NCI-H187 (cell line): ENCODE measurements at regions not wholly inside any gene's neighbourhood (a gene's known extent, or its start where the extent isn't known, plus 50 kb on each side); places are given as distances from the start of the nearest gene placed in this dataset.

ENCODE experiments used
- DNase-seq, 2 experiments: peaks; one replicate each; lab custom pipeline; 2025; lab: John Stamatoyannopoulos, UW

DNA sequence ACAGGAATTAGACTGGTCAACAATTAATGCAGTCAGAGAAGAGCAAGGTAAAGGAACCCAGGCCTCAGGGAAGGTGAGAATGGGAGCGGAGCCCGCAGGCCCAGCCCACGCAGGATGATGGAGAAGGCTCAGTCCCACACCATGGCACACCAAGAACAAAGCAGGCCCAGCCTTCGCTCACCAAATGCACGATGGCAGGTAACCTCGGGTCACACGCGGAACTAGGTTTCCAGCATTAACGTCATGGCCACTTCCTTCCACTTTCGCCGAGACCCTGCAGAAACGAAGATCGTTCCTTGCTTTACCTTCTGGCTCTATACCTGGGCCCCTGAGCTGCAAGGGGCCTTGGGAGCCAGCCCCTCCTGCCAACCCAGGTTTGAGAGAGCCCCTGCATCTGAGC is 240.2 kb upstream of the C1orf174 start:
- DNase-seq, result no peak

DNA sequence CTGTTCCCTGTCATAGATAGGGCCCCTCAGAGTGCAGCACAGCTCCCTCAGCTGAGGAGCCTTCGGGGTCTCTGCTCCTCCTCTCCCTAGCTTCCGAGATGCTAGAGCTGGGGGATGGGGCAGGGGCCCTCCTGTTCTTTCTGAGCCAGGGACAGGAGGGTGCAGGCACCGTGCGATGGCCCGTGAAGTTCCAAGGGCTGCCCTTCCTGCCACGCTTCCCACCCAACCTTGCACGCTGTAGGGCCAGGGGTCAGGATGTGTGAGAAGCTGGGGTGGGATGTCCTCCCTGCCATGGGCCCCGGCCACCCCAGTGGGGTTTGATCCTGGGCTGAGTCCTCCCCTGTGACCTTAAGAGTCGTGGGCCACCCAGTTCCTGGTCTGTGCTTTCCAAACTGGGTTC is 240.7 kb upstream of the C1orf174 start:
- DNase-seq, result no peak

DNA sequence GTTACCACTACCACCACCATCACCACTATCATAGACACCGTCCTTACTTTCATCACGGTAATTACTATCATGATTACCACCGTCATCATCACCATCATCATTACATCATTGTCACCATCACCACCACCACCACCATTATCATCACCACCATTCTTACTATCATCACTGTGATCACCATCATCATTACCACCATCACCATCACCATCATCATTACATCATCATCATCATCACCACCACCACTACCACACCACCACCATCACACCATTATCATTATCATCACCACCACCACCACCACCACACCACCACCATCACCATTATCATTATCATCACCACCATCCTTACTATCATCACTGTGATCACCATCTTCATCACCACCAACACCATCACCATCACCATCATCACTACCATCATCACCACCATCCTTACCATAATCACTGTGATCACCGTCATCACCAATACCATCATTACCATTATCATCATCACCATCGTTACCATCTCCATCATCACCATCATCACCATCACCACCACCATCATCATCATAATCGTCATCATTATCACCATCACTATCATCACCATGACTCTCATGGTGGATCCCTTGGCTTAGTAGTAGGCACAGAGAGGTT is 244.4 kb upstream of the C1orf174 start:
- no peak for DNase-seq

DNA sequence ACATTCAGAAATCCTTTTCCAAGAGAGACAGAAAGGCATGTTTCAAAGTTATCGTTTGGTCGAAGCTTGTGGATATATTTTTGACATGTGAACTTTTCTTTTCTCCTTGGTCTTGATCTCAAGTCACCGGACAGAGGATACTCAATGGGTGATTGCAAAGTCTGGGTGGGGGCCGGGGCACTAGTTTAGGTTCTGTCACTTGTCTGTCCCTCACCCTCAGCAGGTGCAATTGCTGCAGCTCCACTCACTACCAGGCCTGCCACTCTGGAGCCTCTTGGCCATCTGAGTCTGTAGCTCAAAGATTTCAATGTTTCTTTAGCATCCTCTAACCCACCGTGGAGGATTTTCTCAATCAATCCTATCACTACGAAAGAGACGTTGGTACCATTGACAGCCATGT is 246.0 kb upstream of the C1orf174 start:
- DNase-seq, result no peak

DNA sequence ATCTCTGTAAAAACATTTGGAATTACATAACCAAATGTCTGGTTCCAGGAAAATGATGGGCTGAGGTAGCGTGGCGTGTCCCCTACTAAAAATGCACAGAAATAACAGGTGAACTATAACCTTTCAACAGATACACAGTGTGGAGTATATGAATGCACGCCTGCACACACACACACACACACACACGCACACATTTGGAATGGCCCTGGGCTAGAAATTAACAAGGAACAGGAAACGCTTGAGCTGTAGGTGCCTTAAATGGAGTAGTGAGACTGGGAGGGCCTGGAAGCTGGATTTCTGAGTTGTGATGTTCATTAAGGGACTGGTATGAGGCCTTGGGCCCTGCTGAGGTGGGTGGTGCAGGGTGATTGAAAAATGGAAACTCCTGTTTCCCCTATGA is 246.5 kb upstream of the C1orf174 start:
- DNase-seq, result no peak

DNA sequence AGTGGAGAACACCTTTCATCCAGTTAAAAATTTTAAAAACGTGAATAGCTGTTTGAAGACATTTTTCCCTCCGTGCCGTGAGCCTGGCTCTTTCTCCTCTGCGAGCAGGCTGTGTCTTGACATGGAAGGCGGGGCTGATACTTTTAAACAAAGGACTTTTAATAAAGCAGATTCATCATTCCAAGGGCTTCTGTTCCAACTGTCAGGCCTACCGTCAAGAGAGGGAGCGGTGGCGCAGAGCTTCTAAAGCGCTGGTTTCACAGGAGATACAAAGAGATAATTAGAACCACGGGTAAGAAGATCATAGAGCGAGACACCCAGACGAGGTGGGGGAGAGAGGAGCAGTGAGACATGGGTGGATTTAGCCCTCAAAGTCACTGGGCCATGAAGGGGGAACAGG is 247.4 kb upstream of the C1orf174 start:
- no peak for DNase-seq

DNA sequence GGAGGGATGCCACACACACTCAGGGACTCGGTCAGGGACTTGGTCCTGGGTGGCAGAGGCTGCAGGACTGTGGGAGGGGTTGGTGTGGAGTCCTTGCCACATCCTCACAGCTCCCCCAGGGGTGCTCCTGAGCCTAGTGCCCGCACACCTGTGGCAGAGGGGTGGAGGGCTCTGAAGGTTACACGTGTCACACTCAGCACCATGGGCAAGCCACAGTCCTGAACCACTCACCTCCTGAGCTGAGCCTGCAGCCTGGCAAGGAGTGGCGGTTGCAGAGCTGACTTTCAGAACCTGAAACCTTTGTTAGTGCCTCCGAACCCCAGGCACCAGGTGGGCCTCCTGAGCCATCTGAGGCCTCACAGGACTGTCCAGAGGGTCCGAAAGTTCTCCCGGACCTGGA is 249.2 kb upstream of the C1orf174 start:
- DNase-seq, result no peak

DNA sequence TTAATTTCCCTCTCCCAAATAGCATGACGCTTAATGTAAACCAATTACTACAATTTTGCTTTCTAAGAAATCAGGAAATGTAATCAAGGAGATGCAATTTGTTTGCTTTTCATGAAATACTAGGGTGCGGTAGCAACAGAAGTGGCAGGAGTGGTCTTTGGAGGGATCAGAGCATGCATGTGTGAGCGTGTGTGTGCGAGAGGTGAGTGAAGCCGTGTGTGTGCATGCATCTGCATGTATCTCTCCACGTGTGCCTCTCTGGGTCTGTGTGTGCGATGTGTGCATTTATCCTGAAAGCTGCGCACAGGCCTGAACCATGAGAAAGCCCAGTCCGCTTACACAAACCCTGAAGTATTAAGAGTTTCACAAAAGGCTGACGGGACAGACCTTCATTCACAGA is 249.8 kb upstream of the C1orf174 start:
- no peak for DNase-seq

DNA sequence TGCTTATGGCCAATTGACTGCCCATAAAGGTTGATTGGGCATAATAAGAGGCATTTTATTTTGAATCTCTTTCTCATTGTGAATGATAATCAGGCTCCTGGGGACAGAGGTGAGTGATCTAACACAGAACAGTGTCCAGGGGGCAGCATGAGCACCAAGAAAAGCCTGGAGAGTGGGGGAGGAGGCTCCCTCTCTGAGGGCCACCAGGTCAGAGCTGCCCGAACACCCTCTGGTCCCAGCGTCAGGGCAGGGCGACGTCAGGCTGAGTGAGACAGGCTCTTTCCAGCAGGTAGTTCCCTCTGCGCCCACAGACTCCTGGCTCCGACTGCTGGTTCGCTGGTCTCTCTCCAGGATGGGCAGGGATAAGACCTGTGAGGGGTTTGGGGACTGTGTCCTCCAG is 250.2 kb upstream of the C1orf174 start:
- DNase-seq, result no peak

DNA sequence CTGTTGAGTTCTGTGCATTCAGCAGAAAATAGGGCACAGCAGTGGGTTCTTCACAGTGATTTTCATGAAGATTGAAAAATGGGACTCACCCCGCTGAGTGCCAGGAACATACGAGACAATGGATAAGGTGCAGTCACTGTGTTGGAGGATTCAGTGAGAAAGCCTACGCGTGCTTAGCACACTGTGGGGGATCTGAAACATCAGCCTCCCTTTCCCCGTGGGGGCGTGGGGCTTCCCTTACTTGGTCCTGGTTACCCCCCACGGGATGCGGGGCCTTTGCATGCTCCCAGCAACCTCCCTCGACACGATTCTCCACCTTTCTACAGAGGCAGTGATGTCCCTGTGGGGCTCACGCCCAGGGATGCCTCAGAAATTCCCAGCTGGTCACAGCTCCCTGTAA is 252.2 kb upstream of the C1orf174 start:
- no peak for DNase-seq

DNA sequence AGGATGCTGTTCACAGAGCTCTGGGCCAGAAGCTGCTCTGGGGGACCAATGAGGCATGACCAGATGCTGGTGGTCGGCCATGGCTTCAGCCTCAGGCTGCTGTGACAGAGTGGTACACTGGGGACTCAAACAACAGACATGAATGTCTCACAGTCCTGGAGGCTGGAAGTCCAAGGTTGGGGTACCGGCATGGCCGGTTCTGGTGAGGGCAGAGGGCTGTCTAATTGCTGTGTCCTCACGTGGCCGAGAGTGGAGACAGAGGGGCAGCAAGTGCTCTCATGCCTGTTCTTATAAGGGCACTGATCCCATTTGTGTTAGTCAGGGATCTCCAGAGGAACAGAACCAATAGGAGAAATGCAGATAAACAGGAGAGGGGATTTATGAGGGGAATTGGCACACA is 253.5 kb upstream of the C1orf174 start:
- DNase-seq, result no peak

DNA sequence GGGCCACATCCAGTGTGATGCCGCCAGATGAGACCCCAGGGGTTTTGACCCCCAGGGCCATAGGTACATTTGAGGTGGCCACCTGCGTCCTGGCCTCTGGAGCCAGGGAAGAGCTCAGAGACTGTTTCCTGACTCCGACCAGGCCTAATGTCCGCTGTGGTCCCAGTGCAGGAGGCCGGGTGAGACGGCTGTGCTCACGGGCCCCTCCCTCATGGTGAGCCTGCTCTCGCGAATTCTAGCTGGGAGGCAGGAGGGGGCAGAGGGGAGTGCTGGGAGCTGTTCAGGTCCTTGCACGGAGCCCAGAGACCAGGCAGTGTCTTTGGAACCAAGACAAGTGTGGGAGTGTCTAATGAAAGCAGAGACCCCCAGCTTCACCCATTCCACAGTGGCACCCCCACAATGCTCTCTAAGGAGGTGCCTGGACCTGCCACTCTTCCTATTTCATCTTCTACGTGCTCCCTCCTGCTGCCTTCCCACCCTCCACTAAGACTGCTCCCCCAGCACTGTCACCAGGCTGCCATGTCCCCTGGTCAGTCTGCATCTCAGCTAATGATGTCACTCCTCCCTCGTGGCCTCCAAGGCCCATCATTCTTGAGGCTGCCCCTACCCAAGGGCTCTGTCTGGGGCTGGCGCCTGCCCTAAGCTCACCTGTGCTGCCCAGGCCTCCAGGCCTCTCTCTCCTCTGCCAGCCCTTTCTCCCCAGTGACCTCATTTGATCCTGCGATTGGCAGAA is 256.3 kb upstream of the C1orf174 start:
- no peak for DNase-seq

DNA sequence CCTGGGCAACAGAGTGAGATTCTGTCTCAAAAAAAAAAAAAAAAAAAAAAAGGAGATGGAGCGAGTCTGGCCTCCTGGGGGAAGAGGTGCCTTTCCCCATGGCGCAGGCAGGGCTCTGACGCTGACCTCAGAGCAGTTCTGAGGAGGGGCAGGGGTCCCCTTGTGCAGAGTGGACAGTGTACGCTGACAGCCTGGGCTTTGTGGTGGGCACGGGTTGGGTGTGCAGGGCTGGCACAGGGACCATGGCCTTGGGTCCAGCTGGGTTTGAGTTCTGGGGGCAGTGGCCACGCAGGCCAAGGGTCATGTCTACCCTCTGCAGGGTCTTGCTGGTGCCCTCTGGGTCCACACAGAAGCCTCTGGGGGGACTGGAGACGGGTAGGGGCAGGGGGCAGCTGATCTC is 260.1 kb upstream of the C1orf174 start:
- no peak for DNase-seq

DNA sequence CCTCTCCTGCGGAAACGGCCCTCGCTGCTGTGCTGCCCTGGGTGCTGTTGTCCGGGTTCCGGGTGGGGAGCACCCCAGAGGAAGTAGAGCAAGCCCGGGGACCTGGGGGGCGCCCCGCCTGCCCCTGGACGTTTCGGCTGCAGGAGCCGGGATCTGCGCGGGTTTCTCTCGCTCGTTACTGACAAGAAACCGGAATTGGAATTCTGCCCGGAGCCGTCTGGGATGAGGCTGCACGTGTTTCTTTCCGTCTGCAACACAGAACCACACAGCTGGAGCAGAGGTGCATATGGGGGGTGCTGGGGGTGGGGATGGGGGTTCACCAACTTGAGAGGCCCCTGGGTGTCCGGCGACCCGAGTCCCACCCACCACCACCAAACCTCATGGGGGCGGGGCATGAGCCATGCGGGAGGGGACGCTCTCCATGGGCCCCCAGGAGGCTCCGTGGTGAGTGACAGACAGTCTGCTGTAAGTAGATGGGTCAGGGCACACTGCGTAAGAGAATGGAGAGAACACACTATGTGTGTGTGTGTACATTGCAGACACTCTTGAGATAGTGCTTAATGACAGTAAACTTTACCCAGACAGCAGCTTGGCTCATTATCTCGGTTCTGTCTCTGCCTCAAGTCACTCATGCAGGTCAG is 261.4 kb upstream of the C1orf174 start:
- DNase-seq, result no peak

DNA sequence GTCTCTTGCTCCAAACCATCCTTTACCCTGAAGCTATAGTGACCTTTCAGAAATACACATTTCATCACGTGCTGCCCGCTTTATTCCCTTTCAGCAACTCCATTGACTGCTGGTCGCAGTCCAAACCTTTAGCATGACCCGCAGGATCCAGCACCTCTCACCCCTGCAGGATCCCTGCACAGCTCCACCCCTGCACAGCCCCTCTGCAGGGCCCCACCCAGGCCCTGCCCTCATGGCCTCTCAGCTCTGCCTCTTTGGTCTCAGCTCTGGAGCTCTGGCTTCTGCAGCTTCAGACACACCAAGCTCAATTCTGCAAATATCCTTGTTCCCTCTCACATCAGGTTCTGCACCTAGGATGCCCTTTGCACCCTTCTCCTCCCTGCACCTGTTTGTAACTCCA is 264.9 kb upstream of the C1orf174 start:
- DNase-seq, result no peak

DNA sequence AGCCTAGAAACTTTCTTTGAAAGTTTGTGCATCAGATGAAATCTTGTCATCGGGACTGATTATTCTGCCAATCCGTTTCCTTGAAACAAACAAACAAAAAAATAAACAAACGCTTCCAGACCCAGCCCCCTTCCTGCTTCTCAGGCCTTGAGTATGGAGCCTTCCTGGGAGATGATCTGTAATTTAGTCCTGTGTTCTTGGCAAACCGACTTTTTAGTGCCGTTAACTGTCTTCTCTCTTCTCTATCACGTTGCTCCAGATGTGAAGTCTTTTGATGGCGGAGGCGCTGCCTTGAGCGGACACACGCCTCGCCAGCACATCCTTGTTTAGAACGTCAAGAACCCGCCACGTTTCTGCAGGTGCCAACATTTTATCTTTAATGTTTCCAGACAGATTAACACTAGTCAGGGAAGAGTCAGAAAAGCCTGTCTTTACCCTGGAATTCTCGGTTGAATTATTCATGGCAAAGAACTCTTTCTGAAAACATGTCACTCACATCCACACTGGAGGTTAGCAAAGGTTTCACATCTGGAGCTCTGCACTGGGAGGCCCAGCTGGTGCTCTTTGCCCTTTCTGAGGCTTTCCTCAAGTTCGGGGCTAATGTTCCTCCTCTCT is 265.7 kb upstream of the C1orf174 start:
- DNase-seq, result no peak

DNA sequence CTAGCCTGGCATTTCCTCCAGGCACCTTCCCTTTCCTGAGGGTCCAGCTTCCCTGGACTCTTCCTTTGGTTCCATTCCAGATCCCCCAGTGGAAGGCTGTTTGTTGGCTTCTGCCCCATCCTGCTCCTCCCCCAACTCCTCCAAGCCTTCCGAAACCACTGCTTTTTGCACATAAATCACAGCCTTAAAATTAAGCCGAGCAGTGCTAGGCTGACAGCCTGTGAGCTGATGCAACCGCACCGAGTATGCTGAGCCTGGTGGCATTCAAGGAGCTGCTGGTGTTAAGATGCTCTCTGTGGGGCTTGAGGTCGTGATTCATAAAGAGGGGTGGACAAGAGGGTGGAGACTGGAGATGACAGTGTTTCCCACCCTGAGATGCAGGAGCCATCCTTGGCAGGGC is 266.6 kb upstream of the C1orf174 start:
- no peak for DNase-seq

DNA sequence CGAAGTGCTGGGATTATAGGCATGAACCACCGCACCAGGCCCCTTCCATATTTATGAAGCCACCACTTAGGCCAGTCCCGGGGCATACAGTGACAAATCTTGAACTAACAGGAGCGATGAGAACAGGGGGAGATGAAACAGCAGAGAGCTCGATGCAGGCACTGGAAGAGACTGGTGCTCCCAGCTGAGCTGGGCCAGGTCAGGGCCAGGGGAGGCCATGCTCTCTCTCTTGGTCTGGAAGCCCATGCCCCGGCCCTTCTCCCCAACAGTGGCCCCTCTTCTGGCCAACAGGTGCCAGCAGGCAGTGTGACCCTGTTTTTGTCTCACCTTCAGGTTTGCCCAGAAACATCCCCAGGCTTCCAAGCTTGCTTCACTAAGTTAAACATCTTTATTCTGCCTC is 269.9 kb upstream of the C1orf174 start:
- no peak for DNase-seq

DNA sequence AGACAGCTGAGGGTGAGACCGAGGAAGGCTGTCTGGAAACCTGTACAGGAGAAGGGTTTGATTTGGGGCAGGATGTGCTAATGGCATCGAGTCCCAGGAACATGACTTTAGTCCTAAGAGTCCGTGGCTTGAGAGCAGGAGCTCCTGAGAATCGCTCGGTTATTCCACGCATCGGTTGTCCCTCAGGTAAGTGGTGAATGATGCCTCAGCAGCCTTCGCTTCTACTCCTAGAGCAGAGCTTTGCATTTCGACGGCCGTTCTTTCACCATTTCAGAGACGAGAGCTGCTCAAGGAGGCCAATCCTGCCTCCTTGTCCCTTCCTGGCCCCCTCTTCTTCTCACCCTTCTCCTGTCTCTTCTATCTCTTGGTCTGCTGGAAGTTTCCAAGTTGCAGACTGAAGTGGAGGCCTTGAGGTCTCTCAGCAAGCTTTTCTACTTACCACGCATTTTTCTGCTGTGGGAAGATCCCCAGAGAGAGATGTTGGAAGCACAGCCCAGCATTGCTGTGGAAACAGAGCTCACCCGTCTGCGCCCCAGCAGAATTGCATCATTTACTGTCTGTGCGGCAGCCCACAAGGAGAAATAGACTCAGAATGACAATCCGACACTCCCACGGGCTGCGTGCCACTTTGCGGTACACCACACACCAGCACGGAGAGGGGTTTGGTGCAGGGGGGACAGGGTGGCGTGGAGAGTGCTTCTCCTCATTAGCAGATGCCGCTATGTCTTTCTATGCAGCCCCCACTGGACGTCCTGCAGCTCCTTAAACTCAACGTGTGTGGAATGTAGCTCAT is 270.7 kb upstream of the C1orf174 start:
- DNase-seq, result no peak

DNA sequence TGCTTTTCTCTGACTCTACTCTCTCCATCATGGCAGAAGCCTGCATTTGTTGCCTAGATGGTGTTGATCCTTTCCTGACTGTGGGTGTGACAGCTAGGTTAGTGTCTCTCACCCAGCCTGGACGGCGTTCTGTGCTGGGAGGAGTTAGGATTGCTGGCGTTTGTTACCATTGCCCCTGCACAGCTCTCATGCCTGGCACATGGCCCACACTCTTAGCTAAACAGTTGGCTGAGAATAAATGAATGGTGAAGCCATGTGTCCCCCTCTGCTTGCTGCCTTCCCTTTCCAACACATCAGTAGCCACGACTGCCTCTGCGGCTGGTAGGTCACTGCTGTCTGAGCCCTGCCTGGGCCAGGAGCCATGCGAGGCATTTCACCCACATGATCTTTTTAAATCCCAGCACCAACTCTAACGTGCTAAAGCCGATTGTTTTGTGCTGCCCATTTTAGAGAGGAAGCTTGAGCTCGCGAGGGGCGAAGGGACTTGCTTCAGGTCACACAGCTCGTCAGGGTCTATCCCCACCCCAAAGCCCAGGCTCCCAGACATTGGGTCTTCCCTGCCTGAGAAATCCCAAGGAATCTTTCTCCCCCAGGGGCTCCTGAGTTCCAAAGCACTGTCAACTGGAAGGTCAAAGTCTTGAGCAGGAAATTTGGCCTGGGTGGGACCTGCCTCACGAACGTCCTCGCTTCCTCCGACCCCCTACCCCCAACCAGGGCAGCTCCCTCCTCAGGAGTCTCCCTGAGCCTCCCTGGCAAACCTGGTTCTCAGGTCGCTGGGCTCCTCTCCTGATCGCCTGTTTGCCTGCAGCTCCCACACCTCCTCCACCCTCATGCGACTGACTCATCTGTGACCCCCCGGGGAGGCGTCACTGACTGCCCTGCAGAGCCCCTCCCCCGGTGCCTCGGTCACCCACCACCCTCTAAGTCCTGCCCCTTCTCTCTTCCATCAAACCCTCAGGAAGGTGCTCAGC is 271.7 kb upstream of the C1orf174 start:
- no peak for DNase-seq
